ENCODE measurements at regions not wholly inside any gene's neighbourhood (a gene's known extent, or its start where the extent isn't known, plus 50 kb on each side); places are given as distances from the start of the nearest gene placed in this dataset.

- no peak for DNase-seq (ENCODE audit: low spot score in 2 of 2)
- Histone ChIP-seq H3K27me3 (no peaks in the 10 kb centered on the region), H3K9me3 (no peaks in the 10 kb centered on the region), H3K4me3 (no peak overlapping the region), H3K36me3 (no peaks in the 10 kb centered on the region), H3K4me1 (no peaks in the 10 kb centered on the region), H3K27ac (no peak overlapping the region)
- TF ChIP-seq EP300 (IDR thresholded peaks at IDR 0.05) = no peak
- no peak for TF ChIP-seq POLR2A (IDR thresholded peaks at IDR 0.05)
- no peak for TF ChIP-seq POLR2AphosphoS5 (IDR thresholded peaks at IDR 0.05)
- no peak for TF ChIP-seq CTCF (IDR thresholded peaks at IDR 0.05)
Observed at GRCh38 chr5:125510651-125511050, 764.2 kb upstream of the ZNF608 start.

GRCh38 chr5:125517973-125518550, 771.6 kb upstream of the ZNF608 start:
- WGBS = 68% methylated on average over 3 of the region's 3 CpGs
- DNase-seq (ENCODE audit: low spot score in 2 of 2) = no peak
- no peaks in the 10 kb centered on the region for H3K36me3 ChIP-seq
- H3K27ac ChIP-seq = no peak overlapping the region
- no peak overlapping the region for H3K4me3 ChIP-seq
- H3K9me3 ChIP-seq = no peaks in the 10 kb centered on the region
- H3K27me3 ChIP-seq = no peaks in the 10 kb centered on the region
- TF ChIP-seq CTCF (IDR thresholded peaks at IDR 0.05) (no peak), EP300 (IDR thresholded peaks at IDR 0.05) (no peak), POLR2A (IDR thresholded peaks at IDR 0.05) (no peak), POLR2AphosphoS5 (IDR thresholded peaks at IDR 0.05) (no peak)
- H3K4me1 ChIP-seq = no peaks in the 10 kb centered on the region

- H3K4me1 ChIP-seq = no peaks in the 10 kb centered on the region
- DNase-seq (ENCODE audit: low spot score in 2 of 2) = no peak
- WGBS = 36% methylated on average over 1 of the region's 1 CpG
- H3K27ac ChIP-seq = no peak overlapping the region
- H3K9me3 ChIP-seq = no peaks in the 10 kb centered on the region
- TF ChIP-seq POLR2A (IDR thresholded peaks at IDR 0.05) (no peak), EP300 (IDR thresholded peaks at IDR 0.05) (no peak), POLR2AphosphoS5 (IDR thresholded peaks at IDR 0.05) (no peak), CTCF (IDR thresholded peaks at IDR 0.05) (no peak)
- no peaks in the 10 kb centered on the region for H3K36me3 ChIP-seq
- H3K27me3 ChIP-seq = no peaks in the 10 kb centered on the region
- H3K4me3 ChIP-seq = no peak overlapping the region
Observed at GRCh38 chr5:125521289-125521688, 774.9 kb upstream of the ZNF608 start.

- no peak overlapping the region for H3K27ac ChIP-seq
- no peak for DNase-seq (ENCODE audit: low spot score in 2 of 2)
- H3K27me3 ChIP-seq = no peaks in the 10 kb centered on the region
- no peaks in the 10 kb centered on the region for H3K9me3 ChIP-seq
- TF ChIP-seq EP300 (IDR thresholded peaks at IDR 0.05) (no peak), POLR2AphosphoS5 (IDR thresholded peaks at IDR 0.05) (no peak), CTCF (IDR thresholded peaks at IDR 0.05) (no peak), POLR2A (IDR thresholded peaks at IDR 0.05) (no peak)
- no peaks in the 10 kb centered on the region for H3K4me1 ChIP-seq
- WGBS = 50% methylated on average over 4 of the region's 4 CpGs
- H3K36me3 ChIP-seq = no peaks in the 10 kb centered on the region
- H3K4me3 ChIP-seq = no peak overlapping the region
Observed at GRCh38 chr5:125525356-125525755, 778.9 kb upstream of the ZNF608 start.

- Histone ChIP-seq H3K36me3 (no peaks in the 10 kb centered on the region), H3K27me3 (no peaks in the 10 kb centered on the region), H3K4me1 (no peaks in the 10 kb centered on the region), H3K9me3 (no peaks in the 10 kb centered on the region), H3K4me3 (no peak overlapping the region), H3K27ac (no peak overlapping the region)
- DNase-seq (ENCODE audit: low spot score in 2 of 2) = no peak
- no peak for TF ChIP-seq POLR2A (IDR thresholded peaks at IDR 0.05)
- TF ChIP-seq CTCF (IDR thresholded peaks at IDR 0.05) = no peak
- TF ChIP-seq EP300 (IDR thresholded peaks at IDR 0.05) = no peak
- TF ChIP-seq POLR2AphosphoS5 (IDR thresholded peaks at IDR 0.05) = no peak
Observed at GRCh38 chr5:125526966-125527365, 780.5 kb upstream of the ZNF608 start.

All from suprapubic skin (tissue), 4 donors.